SK-N-SH treated with all-trans-retinoic acid at 6 μM for 48 hours (cell line): ENCODE measurements at regions not wholly inside any gene's neighbourhood (a gene's known extent, or its start where the extent isn't known, plus 50 kb on each side); places are given as distances from the start of the nearest gene placed in this dataset.

ENCODE experiments used
- ATAC-seq: fragments of 200-7000 bp; cut with Tn5 transposase; 3 replicates; pipeline ENCODE4 v1.9.1; 2020; ENCODE audit warnings: mild to moderate bottlenecking, moderate library complexity
- ARNTL ChIP-seq: fragments of 450-650 bp; formaldehyde crosslinking; IDR thresholded peaks from 2 replicates; pipeline ENCODE4 v1.5.0; 2020; ENCODE audit warnings: low read depth, mild to moderate bottlenecking, moderate library complexity, borderline replicate concordance
- BACH2 ChIP-seq: fragments of 250-450 bp; sonication (Bioruptor Pico); IDR thresholded peaks from 2 replicates; pipeline ENCODE4 v1.9.0; 2021; ENCODE audit warnings: mild to moderate bottlenecking, borderline replicate concordance
- CSDC2 ChIP-seq: fragments of 250-450 bp; sonication (Bioruptor Pico); IDR thresholded peaks from 2 replicates; pipeline ENCODE4 v1.5.0; 2020; ENCODE audit warnings: mild to moderate bottlenecking, moderate library complexity
- CSRNP3 ChIP-seq: fragments of 250-450 bp; sonication (Bioruptor Pico); IDR thresholded peaks from 2 replicates; pipeline ENCODE4 v1.5.1; 2021; ENCODE audit warnings: mild to moderate bottlenecking, moderate library complexity
- ESRRG ChIP-seq: fragments of 250-450 bp; sonication (Bioruptor Pico); IDR thresholded peaks from 2 replicates; pipeline ENCODE4 v1.6.1; 2021; ENCODE audit warnings: mild to moderate bottlenecking
- ISL1 ChIP-seq: fragments of 250-450 bp; sonication (Bioruptor Pico); IDR thresholded peaks from 2 replicates; pipeline ENCODE4 v2.1.2; 2022; ENCODE audit warnings: mild to moderate bottlenecking, moderate library complexity
- OSR1 ChIP-seq: fragments of 250-450 bp; sonication (Bioruptor Pico); IDR thresholded peaks from 2 replicates; pipeline ENCODE4 v1.8.0; 2022; ENCODE audit warnings: moderate library complexity, mild to moderate bottlenecking, inconsistent platforms
- PPARA ChIP-seq: fragments of 250-450 bp; sonication (Bioruptor Pico); IDR thresholded peaks from 2 replicates; pipeline ENCODE4 v1.5.0; 2020; ENCODE audit warnings: mild to moderate bottlenecking, borderline replicate concordance
- RARB ChIP-seq: fragments of 250-450 bp; sonication (Bioruptor Pico); IDR thresholded peaks from 2 replicates; pipeline ENCODE4 v1.8.0; 2021; ENCODE audit warnings: mild to moderate bottlenecking, moderate library complexity
- TCF4 ChIP-seq: fragments of 250-450 bp; sonication (Bioruptor Pico); IDR thresholded peaks from 2 replicates; pipeline ENCODE4 v1.8.0; 2021; ENCODE audit warnings: mild to moderate bottlenecking, moderate library complexity, borderline replicate concordance
- TOX ChIP-seq: fragments of 250-450 bp; sonication (Bioruptor Pico); IDR thresholded peaks from 2 replicates; pipeline ENCODE4 v1.8.0; 2021; ENCODE audit warnings: mild to moderate bottlenecking, moderate library complexity, borderline replicate concordance
- ZC3H10 ChIP-seq: fragments of 250-450 bp; sonication (Bioruptor Pico); IDR thresholded peaks from 2 replicates; pipeline ENCODE4 v1.5.1; 2021; ENCODE audit warnings: mild to moderate bottlenecking, moderate library complexity
- ZFP3 ChIP-seq: fragments of 250-450 bp; sonication (Bioruptor Pico); IDR thresholded peaks from 2 replicates; pipeline ENCODE4 v1.5.0; 2020; ENCODE audit warnings: mild to moderate bottlenecking, moderate library complexity
- ZFP30 ChIP-seq: fragments of 450-650 bp; formaldehyde crosslinking; IDR thresholded peaks from 2 replicates; pipeline ENCODE4 v1.5.0; 2022; ENCODE audit warnings: mild to moderate bottlenecking, moderate library complexity
- ZNF565 ChIP-seq: fragments of 450-650 bp; formaldehyde crosslinking; conservative IDR thresholded peaks from 2 replicates; pipeline ENCODE4 v1.5.0; 2020; ENCODE audit warnings: low read depth, mild to moderate bottlenecking, moderate library complexity
- ZNF70 ChIP-seq: fragments of 450-650 bp; formaldehyde crosslinking; IDR thresholded peaks from 2 replicates; pipeline ENCODE4 v1.5.0; 2020; ENCODE audit warnings: mild to moderate bottlenecking, moderate library complexity
- ZNF8 ChIP-seq: fragments of 450-650 bp; formaldehyde crosslinking; IDR thresholded peaks from 2 replicates; pipeline ENCODE4 v1.5.0; 2020; ENCODE audit warnings: mild to moderate bottlenecking, moderate library complexity
- TF ChIP-seq, protein P1 (sequence below): fragments of 250-450 bp; sonication (Bioruptor Pico); IDR thresholded peaks from 2 replicates; pipeline ENCODE4 v1.5.1; 2020; ENCODE audit warnings: low read depth, mild to moderate bottlenecking, moderate library complexity
- TF ChIP-seq, protein P2 (sequence below): fragments of 250-450 bp; sonication (Bioruptor Pico); IDR thresholded peaks from 2 replicates; pipeline ENCODE4 v1.8.0; 2021; ENCODE audit warnings: low read depth, mild to moderate bottlenecking, moderate library complexity, borderline replicate concordance
- TF ChIP-seq, protein P3 (sequence below): fragments of 250-450 bp; sonication (Bioruptor Pico); IDR thresholded peaks from 2 replicates; pipeline ENCODE4 v1.8.0; 2020; ENCODE audit warnings: mild to moderate bottlenecking, moderate library complexity, borderline replicate concordance

DNA sequence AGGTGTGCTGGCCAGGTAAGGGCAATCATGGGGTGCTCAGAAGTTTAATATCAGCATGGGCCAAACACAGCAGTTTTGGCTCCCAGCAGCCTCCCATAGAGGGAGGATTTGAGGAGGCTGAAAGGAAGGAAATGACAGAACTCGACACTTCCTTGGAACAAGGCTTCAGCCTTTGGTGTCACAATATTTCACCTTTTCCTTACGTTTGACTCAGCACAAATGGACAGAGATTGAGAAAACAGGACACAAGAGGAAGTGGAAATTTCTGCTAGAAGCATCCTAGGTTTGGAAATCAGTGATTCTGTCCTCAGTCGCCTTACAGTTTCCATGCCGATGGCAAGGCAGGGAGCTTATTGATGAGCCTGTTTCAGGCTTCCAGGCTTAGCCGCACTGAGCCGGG is 181.4 kb downstream of the MAF start:
- TF ChIP-seq ZNF70 (no peak), CSDC2 (CRISPR knock-in tag) (no peak), TCF4 (no peak), OSR1 (CRISPR knock-in tag) (no peak)
- ATAC-seq: no peak

DNA sequence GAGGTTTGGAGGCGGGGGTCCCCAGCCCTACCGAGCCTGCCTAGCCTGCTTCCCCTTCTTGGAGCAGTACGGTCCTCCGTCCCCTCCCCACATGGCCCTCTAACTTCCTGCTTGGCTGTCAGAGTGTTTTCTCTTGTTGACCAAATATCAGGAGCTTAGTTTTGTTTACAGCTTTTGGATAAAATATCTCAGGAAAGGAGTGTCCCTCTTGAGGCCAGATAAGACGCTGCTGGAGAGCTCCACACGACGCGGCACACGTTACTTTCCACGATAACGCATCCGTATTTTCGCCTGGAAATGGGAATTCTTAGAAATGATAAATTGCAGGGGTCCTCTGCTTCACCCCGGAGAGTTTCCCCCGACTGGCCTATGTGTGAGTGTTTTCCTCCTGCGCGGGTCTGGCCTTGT is 182.9 kb downstream of the MAF start:
- no peak for TF ChIP-seq BACH2 (CRISPR knock-in tag)
- no peak for TF ChIP-seq OSR1 (CRISPR knock-in tag)
- TF ChIP-seq, protein P1, sequence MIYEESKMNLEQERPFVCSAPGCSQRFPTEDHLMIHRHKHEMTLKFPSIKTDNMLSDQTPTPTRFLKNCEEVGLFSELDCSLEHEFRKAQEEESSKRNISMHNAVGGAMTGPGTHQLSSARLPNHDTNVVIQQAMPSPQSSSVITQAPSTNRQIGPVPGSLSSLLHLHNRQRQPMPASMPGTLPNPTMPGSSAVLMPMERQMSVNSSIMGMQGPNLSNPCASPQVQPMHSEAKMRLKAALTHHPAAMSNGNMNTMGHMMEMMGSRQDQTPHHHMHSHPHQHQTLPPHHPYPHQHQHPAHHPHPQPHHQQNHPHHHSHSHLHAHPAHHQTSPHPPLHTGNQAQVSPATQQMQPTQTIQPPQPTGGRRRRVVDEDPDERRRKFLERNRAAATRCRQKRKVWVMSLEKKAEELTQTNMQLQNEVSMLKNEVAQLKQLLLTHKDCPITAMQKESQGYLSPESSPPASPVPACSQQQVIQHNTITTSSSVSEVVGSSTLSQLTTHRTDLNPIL (CRISPR knock-in tag): no peak

DNA sequence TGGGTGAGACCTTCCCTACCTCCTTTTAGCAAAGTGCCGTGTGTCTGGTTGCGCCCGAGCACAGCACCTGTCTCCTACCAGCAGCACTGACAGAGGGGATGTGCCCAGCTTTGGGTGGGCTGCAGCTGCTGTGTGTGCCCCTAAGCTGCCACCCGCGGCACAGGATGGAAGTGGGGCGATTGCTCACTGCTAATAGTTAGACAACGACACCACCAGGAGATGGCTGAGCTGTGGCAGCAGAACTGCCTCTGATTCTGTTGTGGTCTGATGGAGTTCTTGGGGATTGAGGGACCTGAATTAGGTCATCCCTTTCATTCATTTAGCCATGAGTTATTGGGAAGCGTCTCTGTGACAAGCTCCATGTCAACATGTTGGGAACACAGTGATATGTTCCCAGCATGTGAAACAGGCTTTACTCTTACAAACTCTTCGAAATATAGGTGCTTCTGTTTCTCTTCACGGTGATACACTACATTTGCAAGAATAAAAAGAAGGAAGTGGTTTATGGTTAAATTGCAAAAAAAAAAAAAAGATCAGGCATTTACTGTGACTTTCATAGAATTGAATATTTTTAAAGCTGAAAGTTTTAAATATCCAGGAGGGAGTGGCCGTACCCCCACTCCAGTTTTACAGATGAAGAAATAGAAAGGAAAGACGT is 184.4 kb downstream of the MAF start:
- ATAC-seq: no peak
- TF ChIP-seq ISL1 (CRISPR knock-in tag): no peak
- TF ChIP-seq CSRNP3: no peak
- TF ChIP-seq, protein P1 (CRISPR knock-in tag): no peak
- TF ChIP-seq, all 23 proteins: peak for 0

More for the DNA sequence above, 182.9 kb downstream of the MAF start:
- ATAC-seq: no peak

- TF ChIP-seq ZFP30 (CRISPR knock-in tag) (no peak), TOX (CRISPR knock-in tag) (no peak), ARNTL (CRISPR knock-in tag) (no peak), ISL1 (CRISPR knock-in tag) (no peak), CSDC2 (CRISPR knock-in tag) (no peak), CSRNP3 (no peak), OSR1 (CRISPR knock-in tag) (no peak), TCF4 (no peak), ZNF565 (no peak), ZC3H10 (CRISPR knock-in tag) (no peak)
- TF ChIP-seq, protein P2, sequence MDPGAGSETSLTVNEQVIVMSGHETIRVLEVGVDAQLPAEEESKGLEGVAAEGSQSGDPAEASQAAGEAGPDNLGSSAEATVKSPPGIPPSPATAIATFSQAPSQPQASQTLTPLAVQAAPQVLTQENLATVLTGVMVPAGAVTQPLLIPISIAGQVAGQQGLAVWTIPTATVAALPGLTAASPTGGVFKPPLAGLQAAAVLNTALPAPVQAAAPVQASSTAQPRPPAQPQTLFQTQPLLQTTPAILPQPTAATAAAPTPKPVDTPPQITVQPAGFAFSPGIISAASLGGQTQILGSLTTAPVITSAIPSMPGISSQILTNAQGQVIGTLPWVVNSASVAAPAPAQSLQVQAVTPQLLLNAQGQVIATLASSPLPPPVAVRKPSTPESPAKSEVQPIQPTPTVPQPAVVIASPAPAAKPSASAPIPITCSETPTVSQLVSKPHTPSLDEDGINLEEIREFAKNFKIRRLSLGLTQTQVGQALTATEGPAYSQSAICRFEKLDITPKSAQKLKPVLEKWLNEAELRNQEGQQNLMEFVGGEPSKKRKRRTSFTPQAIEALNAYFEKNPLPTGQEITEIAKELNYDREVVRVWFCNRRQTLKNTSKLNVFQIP (CRISPR knock-in tag): no peak
- ATAC-seq: no peak
Measured at GRCh38 chr16:79412783-79413225, 187.7 kb downstream of the MAF start.

DNA sequence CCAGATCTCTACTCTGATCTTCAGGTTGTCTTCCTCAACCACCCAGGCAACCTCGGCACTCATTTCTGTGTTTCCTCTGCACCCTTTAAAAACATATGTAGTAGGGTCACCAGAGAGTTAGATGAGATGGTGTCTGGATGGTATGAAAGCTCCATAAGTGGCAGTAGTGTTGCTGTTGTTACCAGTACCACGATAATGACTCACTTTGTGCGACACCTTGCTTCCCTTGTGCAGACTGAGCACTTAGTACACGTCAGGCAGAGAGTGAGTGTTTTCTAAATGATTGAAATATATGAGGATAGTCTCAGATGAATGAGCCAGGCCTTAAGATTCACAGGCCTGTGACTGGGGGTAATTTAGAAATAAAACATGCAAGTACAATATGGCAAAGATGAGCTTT is 188.7 kb downstream of the MAF start:
- TF ChIP-seq CSRNP3 (no peak), ZNF70 (no peak), CSDC2 (CRISPR knock-in tag) (no peak), RARB (CRISPR knock-in tag) (no peak), TOX (CRISPR knock-in tag) (no peak), TCF4 (no peak), ESRRG (CRISPR knock-in tag) (no peak), ZC3H10 (CRISPR knock-in tag) (no peak), ZNF8 (CRISPR knock-in tag) (no peak), ZFP3 (no peak), PPARA (no peak)
- TF ChIP-seq, protein P3, sequence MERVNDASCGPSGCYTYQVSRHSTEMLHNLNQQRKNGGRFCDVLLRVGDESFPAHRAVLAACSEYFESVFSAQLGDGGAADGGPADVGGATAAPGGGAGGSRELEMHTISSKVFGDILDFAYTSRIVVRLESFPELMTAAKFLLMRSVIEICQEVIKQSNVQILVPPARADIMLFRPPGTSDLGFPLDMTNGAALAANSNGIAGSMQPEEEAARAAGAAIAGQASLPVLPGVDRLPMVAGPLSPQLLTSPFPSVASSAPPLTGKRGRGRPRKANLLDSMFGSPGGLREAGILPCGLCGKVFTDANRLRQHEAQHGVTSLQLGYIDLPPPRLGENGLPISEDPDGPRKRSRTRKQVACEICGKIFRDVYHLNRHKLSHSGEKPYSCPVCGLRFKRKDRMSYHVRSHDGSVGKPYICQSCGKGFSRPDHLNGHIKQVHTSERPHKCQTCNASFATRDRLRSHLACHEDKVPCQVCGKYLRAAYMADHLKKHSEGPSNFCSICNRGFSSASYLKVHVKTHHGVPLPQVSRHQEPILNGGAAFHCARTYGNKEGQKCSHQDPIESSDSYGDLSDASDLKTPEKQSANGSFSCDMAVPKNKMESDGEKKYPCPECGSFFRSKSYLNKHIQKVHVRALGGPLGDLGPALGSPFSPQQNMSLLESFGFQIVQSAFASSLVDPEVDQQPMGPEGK: no peak
- TF ChIP-seq, protein P2 (CRISPR knock-in tag): no peak
- ATAC-seq: no peak
